Esophagus squamous epithelium (tissue), 4 donors: ENCODE measurements at regions not wholly inside any gene's neighbourhood (a gene's known extent, or its start where the extent isn't known, plus 50 kb on each side); places are given as distances from the start of the nearest gene placed in this dataset.

ENCODE experiments used
- POLR2A ChIP-seq, 4 donors: fragments of 450-650 bp; IDR thresholded peaks; one replicate each; pipeline ENCODE4 v1.6.1; 2017; ENCODE audit warnings: antibody characterized with exemption in 4 of 4, mild to moderate bottlenecking in 4 of 4, moderate library complexity in 3 of 4
- TF ChIP-seq, protein P1 (sequence below), 6 experiments: fragments of 450-650 bp in 4 of 6; fragments of 200-600 bp in 2 of 6; sonication (generic) in 2 of 6; IDR thresholded peaks; one replicate each; pipeline ENCODE4 v1.5.1; 2016 to 2019; ENCODE audit warnings: antibody characterized with exemption in 6 of 6, mild to moderate bottlenecking in 4 of 6, moderate library complexity in 4 of 6

DNA sequence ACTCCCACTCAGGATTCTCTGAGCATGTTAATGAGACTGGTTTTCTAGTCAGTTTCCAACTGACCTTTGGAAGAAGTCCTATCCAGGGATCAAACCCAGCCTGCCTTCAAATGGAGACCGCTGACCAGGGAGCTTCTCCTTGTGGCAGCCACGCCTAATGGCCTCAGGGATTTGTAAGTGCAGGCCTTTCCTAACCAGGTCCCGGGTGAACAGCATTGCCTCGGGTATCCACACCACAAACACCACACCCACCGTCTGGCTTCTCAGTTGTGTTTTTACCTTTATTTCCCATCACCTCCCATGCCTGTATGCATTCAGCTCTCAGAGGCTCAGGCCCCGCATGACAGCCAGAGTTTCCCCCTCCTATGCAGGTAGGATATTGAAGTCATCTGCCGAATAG lies 406.3 kb upstream of the HS6ST1 start:
- TF ChIP-seq, protein P1, sequence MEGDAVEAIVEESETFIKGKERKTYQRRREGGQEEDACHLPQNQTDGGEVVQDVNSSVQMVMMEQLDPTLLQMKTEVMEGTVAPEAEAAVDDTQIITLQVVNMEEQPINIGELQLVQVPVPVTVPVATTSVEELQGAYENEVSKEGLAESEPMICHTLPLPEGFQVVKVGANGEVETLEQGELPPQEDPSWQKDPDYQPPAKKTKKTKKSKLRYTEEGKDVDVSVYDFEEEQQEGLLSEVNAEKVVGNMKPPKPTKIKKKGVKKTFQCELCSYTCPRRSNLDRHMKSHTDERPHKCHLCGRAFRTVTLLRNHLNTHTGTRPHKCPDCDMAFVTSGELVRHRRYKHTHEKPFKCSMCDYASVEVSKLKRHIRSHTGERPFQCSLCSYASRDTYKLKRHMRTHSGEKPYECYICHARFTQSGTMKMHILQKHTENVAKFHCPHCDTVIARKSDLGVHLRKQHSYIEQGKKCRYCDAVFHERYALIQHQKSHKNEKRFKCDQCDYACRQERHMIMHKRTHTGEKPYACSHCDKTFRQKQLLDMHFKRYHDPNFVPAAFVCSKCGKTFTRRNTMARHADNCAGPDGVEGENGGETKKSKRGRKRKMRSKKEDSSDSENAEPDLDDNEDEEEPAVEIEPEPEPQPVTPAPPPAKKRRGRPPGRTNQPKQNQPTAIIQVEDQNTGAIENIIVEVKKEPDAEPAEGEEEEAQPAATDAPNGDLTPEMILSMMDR (IDR thresholded peaks at IDR 0.05), result no peak
- no peak for TF ChIP-seq POLR2A (IDR thresholded peaks at IDR 0.05)
